Esophagus squamous epithelium (tissue), 4 donors: ENCODE measurements at regions not wholly inside any gene's neighbourhood (a gene's known extent, or its start where the extent isn't known, plus 50 kb on each side); places are given as distances from the start of the nearest gene placed in this dataset.

ENCODE experiments used
- CTCF ChIP-seq, 6 experiments: fragments of 450-650 bp in 4 of 6; fragments of 200-600 bp in 2 of 6; sonication (generic) in 2 of 6; IDR thresholded peaks; one replicate each; pipeline ENCODE4 v1.5.1; 2016 to 2019; ENCODE audit warnings: antibody characterized with exemption in 6 of 6, mild to moderate bottlenecking in 4 of 6, moderate library complexity in 4 of 6
- POLR2A ChIP-seq, 4 donors: fragments of 450-650 bp; IDR thresholded peaks; one replicate each; pipeline ENCODE4 v1.6.1; 2017; ENCODE audit warnings: antibody characterized with exemption in 4 of 4, mild to moderate bottlenecking in 4 of 4, moderate library complexity in 3 of 4

- no peak for TF ChIP-seq POLR2A (IDR thresholded peaks at IDR 0.05)
- no peak for TF ChIP-seq CTCF (IDR thresholded peaks at IDR 0.05)
Measured at GRCh38 chr3:164267053-164267452, 811.2 kb downstream of the SI start.
